GM21576 (cell line): ENCODE measurements at regions not wholly inside any gene's neighbourhood (a gene's known extent, or its start where the extent isn't known, plus 50 kb on each side); places are given as distances from the start of the nearest gene placed in this dataset.

Experiments
- ATAC-seq: cut with Tn5 transposase; IDR thresholded peaks from one replicate; pipeline ENCODE4 v1.9.1; 2021; ENCODE audit warnings: mild to moderate bottlenecking, moderate library complexity; ENCODE audit not compliant: unreplicated experiment

DNA sequence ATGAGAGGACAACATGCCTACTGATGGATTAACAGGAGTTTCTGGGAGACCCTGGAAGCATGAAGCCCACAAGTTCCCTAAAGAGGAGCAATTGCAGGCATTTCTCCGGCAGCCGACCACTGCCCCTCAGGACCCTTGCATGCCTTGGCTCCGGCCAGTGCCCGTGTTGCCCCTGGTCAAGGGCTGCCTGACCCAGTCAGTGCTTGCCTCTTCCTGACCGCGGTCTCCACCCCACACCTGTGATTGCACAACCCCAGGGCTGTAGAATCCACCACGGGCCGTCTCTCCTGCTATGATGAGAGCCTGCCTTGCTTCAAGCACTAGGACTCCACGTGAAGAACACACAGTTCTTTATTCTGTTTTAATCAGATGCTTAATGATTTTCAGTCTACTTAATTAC lies 127.5 kb downstream of the GLI2 start:
- no peak for ATAC-seq

DNA sequence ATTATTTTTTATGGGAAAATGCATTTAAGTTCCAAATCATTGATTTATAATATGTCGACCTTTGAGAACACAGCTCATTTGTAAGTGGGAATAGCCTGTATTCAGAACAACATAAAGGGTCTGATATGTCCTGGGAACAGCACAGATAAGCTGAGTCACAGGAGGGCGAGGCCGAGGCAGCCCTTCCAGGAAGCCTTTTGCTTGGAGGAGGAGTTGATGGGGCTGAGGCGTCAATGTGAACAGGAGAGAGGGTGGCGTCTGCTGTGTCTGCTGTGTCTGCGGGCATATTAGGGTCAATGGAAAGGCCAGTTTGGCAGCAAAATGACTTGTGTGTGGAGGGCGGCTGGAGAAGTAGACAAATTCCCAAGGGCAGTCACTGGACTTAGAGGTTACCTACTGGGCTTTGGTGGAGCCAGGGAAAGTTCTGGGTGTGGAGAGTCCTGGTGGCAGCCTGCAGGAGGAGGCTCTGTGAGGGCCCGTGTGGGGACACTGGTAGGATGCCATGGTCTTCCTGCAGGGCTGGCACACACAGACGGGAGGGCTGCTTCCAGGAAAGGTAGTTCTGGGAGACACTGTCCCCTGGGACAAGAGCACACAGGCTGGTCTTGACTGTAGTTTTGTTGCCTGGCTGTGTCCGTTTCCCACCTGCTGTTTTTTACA lies 128.1 kb downstream of the GLI2 start:
- no peak for ATAC-seq

DNA sequence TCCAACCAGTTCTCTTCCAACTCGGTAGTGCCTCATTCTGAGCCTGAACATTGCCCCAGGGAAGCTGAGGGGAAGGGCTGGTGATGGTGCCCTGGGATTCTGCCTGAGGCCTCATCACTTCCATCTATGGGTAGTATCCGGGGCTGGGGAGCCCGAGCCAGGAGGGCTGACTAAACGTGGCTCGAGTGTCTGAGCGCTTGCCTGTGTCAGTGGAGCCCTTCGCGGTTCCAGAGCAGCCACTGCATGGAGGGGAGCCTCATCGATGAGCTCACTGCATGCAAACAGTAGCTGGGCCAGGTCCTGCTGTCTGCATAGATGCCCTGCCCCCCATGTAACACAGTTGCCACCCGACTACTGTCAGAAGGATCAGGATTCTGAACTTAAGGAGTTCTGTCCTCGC lies 129.3 kb downstream of the GLI2 start:
- no peak for ATAC-seq

DNA sequence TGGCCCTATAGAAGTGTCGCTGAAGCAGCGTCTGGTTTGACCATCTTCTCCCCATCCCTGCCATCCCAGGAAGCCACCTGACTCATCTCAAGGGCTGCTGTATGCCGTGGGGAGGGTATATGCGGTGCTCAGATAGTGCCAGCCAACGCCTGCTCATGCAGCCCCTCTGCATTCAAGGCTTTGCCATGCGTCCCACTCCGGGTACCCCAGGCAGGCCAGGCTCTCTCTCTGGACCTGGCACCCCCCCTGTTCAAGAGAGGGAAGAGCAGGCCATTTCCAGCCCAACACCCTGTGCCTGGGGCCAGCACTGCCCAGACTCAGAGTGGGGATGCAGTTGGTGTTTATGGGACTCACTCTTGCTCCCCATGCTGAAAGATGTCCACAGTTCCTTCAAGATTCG lies 130.0 kb downstream of the GLI2 start:
- ATAC-seq = no peak

DNA sequence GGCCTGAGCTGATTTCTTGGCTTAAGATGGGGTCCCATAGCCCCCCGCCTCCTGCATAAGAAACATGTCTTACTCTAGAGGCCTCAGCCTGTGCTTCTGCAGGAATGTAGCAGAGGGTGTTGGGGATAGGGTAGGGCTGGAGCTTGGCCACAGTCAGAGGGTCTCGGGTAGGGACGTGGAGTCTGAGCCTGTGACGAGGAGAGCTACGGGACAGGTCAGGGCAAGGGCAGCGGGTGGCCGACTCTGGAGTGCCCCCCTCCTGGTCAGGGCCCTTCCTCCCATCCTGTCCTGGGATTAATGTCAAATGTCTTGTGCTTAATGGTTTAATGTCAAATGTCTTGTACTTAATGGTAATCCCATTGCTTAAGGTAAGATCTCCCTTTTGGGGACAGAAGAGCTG lies 130.4 kb downstream of the GLI2 start:
- no peak for ATAC-seq

DNA sequence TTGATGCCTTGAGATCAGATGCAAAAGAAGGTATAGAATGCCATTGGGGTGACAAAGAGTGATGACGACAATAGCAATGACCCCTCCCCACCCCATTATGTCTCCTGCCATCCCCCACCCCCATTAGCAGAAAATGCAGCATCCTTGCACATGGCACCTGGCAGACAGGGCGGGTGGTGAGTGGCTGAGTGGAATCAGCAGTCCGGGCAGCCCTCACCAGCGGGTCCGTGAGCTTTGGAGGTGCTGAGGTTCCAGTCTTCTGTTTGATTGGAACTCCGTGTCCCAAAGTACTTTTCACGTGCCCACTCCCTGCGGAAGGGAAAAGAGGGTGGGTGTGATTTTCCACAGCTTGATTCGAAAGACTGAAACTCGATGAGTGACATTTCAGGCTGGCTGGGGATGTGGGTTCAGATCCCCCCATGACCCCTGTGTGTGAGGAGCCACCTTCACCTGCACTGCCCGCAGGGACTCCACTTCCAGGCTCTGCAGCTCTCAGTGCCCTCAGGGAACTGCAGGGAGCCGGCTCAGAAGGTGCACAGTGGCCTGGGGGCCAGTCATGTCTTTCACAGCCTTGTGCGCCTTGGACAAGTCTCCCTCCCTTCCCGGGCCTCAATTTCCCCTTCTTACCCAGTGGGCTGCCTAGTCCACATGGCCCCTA lies 130.9 kb downstream of the GLI2 start:
- no peak for ATAC-seq

DNA sequence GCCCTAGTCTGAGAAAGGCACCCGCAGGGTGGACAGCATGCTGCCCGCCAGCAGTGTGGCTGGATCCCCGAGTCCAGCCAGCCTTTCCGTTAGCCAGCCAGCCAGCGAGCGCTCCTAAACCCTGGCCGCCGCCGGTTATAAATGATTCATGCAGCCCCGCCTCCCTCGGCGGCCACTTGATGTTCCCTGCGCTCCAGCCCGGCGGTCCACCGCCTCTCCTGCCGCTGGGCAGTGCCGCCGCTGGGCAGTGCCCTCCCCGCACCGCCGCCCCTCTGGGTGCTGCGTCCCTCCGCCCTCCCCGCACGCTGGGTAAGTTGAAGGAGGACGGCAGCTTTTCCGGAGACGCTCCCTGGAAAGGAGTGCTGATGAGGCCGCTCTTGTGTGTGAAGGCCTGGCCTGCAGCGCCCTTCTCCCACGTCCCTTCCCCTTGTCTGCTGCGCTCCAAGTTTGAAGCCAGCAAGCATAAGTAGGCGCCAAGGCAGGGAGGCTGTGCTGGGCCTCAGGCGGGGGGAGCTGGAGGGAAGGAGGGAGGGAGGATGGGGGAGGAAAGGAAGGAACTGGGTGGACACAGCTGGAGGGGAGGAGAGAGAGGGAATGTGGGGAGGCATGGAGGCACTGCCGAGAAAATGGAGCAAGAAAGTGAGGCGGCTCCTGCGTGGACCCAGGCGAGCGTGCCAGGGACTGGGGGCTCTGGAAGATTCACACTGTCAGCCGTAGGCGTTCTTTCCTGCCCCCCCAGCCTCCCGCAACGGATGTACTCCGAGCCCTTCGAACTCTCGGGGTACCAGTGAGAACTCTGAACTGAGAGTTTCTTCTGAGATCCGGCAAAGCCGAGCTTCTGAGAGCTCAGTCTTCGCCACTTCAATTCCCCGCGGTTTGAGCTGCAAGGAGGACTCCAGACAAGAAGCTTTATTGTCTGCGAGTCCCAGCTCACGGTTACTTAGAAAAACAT lies 131.9 kb downstream of the GLI2 start:
- no peak for ATAC-seq

DNA sequence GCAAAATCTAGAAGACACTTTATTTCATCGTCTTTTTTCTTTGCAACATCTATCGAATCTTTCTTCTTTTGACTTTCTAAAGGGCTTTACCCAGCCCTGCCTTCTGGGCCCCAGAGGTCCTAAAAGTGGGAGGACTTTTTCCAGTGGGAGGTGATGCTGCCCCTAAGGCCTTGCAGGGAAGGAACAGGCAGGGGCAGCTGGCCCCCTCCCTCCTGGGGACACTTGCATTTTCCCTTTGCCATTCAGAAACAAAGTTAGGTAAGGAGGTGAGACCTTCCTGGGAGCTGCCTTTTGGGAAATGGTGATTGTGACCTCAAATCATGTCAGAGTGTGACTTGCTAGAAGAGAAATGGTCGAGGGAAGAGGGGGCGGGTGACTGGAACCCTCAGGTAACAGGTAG lies 132.7 kb downstream of the GLI2 start:
- no peak for ATAC-seq

DNA sequence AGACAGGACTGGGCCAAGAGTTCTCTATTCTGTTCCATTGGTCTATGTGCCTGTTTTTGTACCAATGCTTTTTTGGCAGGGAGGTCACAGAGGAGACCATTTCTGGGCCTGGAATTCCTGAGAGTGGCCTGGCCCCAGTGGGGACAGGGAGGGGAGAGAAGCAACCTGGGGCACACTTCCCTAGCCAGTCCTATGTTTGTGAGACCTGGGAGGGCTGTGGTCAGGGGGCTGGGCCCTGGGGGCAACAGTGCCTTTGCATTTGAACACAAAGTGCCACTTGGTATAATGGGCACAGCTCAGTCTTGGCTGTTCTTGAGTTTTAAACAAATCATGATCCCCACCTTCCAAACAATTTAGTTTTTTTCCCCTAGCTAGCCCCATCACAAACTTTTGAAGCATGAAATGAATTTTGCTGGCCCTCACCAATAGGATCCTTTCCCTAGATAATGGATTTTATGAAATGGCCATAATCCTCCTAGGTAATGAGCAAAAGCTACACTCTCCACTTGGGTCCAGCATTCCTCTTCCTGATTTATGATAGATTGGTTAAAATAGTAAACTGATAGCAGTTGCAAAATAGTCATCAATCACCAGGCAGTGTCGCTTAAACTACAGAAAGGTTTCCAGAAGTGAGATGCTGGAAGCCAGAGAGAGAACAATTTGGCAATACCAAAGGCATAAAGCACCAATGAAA lies 133.5 kb downstream of the GLI2 start:
- no peak for ATAC-seq

DNA sequence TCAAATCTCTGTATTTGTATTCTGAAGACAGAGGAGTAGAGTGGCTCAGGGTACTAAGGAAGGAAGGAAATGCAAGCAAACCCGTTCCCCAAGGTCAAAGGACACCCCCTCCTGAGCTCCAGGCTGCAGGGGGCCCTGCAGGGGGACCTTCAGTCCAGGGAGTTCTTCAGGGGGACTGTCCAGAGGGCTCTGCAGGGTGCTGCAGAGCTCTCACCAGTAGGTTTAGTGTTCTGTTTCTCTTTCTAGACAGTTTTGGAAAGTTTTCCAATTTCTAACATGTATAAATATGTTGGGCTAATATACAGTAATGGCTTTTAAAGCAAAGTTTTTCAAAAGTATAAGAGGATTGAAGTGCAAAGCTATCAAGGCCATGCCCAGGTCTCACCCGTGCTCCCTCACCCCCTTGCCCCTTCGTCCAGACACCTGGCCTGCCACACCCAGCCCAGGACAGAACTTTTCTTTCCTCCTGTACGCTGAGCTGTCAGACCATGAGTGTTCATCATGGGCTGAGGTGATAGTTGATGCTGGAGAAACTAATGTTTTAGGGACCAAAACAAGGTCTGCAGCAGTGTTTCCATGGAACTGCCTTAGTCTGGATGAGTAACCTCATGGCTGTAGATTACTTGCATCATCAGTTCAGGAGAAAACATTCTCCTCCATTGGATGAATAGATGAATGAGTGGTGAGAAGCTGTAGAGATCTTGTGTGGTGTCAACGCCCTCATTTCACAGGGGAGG lies 134.2 kb downstream of the GLI2 start:
- ATAC-seq = no peak

DNA sequence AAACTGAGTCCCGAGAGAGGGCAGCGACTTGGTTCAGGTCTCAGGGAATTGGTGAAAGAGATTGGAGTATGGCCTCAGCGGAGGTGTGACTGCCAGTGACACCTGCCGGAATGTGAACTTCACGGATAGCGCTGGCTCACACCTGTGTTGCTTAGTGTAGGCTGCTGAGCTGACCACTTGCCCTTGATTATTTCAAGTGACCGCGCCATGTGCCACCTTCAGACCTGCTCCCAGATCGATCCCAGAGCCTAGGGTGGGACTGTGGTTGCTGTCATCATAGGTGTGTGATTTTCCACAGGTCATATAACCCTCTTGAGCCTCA lies 134.8 kb downstream of the GLI2 start:
- ATAC-seq = no peak

DNA sequence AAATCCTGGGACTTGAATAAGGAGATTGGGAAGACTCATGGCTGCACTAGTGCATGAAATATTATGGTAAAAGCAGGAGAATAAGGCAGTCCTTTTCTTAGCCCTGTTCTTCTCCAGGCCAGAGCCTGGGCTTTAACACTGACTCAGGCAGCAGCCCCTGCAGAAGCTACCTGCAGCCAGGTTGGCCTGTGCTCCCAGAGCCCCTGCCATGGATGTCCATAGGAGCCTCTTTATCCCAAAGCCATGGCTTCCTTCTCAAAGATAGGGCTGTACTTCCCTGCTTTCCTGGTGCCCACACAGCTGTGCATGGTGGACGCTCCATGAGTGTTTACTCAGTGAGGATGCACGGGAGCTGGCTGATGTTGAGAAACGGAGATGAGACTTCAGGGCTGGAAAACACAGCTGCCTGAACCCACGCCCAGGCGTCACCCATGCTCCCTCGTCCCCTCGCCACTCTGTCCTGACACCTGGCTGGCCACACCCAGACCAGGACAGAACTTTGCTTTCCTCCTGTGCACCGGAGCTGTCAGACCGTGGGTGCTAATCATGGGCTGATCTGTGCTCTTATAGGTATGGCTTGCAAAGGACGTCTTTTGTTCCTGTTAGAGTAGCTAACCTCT lies 135.5 kb downstream of the GLI2 start:
- no peak for ATAC-seq

DNA sequence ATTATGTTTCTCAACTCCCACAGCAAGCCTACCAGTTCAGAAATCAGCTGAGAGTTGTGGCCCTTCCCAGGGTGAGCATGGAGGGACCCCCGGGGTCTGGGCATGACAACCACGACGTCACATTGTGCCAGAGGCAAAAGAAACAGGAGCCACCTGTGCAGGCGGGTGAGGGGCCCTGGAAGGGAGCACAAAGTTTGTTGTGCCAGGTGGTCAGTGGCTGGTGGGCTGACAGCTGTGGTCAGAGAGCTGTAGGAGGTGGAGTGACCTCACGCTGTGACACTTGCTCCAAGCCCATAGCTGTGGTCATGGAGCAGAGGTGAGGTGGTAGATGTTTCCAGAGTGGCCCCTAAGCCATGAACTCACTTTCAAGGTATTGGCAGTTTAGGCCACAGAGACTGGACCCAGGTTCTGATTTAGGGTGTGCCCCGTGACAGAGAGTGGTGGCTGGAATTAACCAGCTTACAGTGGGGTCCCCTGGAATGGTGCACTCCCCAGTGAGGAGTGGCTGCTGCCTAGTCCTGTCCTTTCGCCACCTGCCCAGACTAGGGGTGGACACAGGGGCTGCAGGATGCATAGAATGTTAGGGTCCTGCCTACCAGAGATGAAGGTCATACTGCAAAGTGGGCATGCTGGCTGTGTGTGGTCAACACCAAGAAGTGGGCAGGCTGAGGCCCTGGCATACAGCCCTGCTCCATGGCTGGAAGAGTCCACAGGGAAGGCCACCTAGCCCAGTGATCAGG lies 136.4 kb downstream of the GLI2 start:
- no peak for ATAC-seq

DNA sequence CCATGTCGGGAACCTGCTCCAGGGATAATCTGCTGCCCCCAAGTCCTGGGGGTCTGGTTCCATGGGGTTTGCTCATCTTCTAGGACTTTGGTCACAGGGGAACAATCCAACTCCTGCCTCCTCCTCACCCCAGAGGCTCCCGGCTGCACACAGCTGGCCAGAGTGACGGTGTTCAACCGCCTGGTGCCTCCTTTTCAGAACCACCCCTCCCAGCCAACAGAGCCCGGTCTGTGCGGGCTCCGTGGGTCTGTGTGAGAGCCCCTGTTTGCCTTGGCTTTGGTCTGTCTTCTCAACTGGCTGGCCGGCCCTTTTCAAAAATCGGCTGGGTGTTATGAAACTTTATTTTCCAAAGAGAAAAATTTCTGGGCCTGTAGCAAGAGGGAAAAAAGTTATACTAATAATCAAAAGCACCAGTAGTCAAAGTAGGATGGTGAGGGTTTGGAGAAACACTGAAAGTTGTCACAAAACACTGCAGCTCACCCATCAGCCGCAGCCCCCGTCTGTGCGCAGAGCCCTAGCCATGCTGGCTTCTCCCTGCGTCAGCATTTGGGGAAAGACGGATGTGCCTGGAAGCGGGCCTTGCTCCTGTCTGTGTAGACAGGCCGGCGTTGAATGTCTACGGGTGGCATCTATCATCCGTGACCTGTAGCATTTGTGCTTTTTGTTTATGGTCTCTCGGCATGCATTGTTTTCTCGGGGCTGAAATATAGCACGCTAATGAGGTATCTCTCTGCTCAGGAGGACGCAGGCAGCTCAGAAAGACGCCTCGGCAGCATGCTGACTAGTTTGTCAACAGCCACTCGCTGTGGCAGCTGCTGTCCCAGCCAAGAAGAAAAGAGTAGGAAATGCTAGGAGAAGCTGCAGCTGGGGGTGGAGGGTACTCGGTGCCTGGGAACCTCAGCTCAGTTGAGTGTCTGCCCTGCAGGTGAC lies 138.6 kb downstream of the GLI2 start:
- no peak for ATAC-seq

DNA sequence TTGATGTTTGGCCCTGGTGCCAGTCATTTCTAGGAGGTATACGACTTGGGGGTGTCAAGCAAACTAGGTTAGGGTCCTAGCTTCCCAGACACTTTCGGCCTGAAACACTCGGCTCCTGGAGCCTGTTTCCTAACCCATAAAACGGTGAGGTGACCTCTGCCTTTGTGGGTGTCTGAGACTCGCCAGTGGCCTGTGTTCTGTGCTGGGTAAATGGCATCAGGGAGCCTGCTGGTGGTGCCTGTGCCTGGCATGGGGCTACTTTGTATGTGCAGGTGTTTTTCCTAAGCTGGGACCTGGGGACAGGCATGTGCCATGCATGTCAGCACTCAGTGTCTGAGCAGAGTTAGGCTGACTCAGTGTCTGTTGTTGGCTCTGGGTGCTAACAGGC lies 139.2 kb downstream of the GLI2 start:
- no peak for ATAC-seq

DNA sequence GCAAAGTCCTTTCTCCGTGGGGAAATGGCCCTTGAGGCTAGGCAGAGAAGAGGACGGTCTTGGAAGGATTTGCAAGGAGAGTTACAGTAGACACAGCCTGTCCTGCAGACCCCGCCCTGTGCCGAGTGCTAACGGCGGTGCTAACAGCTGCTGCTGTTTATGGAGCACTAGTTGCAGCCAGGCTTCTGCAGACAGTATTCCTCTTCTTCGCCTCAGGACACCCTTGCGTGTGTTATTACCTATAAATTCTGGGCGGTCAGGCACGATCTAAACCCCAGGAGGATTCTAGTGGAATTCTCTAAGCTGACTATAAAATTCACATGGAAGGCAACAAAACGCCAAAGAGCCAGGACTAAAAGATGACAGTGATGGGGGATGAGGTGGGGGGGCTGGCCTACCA lies 139.8 kb downstream of the GLI2 start:
- no peak for ATAC-seq

DNA sequence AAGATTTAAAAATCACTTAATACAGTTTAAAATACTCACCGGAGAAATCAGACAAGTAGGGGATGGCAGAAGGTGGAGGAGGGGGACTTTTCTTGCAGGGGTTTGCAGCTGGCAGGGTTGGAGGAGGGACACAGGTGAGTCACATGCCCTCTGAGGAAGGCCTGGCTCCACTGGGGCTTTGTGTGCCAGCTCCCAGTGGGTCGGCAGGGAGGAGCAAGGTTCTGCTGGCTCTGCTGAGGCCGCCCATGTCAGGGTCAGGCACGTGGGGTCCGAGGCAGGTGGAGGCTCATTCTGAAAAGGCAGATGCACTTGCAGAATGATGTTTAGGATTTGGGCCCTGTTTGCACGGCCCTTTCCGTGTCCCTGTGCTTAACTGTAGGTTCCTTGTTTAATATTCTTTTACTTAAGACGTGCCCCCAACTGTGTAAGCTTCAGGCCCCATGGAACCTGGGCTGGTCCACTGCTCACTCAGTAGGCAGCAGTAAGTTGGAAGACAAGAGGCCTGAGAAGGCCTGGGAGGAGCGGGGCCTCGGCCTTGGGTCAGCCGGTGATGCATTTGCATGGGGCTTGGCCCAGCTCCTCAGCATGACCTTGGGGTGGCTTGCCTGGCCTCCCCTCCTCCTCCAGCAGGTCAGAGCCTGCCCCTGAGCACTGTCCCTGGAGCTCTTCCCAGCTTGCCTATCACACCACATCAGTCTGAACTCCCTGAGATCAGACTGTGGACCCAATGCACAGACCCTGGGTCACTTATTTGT lies 141.0 kb downstream of the GLI2 start:
- ATAC-seq = no peak

DNA sequence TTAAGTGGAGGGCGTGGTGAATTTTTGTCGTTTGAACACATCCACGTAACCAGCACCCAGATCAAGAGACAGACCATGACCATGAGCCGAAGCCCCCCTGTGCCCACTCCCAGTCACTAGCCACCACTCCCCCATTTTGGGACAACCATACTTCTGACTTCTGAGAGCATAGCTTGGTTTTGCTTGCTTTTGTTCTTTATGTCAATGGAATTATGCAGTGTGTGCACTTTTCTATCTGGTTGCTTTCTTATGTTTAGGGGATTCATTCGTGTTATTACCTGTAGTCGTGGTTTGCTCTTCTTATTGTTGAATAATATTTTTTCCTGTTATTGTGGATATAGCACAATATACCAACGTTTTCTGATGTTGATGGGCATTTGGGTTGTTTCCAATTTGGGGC lies 141.7 kb downstream of the GLI2 start:
- no peak for ATAC-seq
